ENCODE measurements at regions not wholly inside any gene's neighbourhood (a gene's known extent, or its start where the extent isn't known, plus 50 kb on each side); places are given as distances from the start of the nearest gene placed in this dataset.
A peak's percentile ranks its signal among the peaks of the same experiment; 100 is the strongest.

DNA sequence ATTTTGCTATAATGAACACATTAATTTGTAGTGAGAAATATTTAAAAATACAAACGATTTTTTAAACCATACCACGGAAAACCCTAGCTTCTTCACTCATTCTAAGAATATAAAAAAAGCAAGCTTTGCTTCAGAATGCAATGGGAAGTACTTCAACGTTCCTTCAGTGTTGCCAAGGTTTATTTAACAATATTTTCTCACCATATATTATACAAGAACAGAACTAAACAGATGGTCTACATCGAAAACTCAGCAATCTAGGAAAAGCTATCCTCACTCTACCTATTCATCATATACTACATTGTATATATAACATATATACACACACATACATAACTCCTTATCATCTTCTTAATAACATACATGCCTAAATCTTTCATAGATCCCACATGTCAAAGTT, 1047.4 kb downstream of the IGSF11 start:
- TF ChIP-seq, protein P1, sequence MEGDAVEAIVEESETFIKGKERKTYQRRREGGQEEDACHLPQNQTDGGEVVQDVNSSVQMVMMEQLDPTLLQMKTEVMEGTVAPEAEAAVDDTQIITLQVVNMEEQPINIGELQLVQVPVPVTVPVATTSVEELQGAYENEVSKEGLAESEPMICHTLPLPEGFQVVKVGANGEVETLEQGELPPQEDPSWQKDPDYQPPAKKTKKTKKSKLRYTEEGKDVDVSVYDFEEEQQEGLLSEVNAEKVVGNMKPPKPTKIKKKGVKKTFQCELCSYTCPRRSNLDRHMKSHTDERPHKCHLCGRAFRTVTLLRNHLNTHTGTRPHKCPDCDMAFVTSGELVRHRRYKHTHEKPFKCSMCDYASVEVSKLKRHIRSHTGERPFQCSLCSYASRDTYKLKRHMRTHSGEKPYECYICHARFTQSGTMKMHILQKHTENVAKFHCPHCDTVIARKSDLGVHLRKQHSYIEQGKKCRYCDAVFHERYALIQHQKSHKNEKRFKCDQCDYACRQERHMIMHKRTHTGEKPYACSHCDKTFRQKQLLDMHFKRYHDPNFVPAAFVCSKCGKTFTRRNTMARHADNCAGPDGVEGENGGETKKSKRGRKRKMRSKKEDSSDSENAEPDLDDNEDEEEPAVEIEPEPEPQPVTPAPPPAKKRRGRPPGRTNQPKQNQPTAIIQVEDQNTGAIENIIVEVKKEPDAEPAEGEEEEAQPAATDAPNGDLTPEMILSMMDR (IDR thresholded peaks at IDR 0.05), result no peak
- no peaks in the 10 kb centered on the region for H3K36me3 ChIP-seq
- intact Hi-C loops (cut with DNase I), result no loop called here
- H3K4me1 ChIP-seq, result no peaks in the 10 kb centered on the region
- H3K9me3 ChIP-seq, result no peaks in the 10 kb centered on the region
- DNase-seq (no peak), ATAC-seq (no peak)
- no peaks in the 10 kb centered on the region for H3K27me3 ChIP-seq (ENCODE audit: low read depth)
- no peak overlapping the region for H3K4me3 ChIP-seq
- no peak overlapping the region for H3K27ac ChIP-seq

GRCh38 chr3:117989982-117990381, 1044.7 kb downstream of the IGSF11 start:
- H3K27me3 ChIP-seq (ENCODE audit: low read depth), result no peaks in the 10 kb centered on the region
- H3K27ac ChIP-seq, result no peak overlapping the region
- DNase-seq (no peak), ATAC-seq (no peak)
- intact Hi-C loops (cut with DNase I), result no loop called here
- TF ChIP-seq, protein P1 (IDR thresholded peaks at IDR 0.05), result no peak
- H3K4me3 ChIP-seq, result no peak overlapping the region
- no peaks in the 10 kb centered on the region for H3K9me3 ChIP-seq
- H3K4me1 ChIP-seq, result no peaks in the 10 kb centered on the region
- H3K36me3 ChIP-seq, result no peaks in the 10 kb centered on the region

- ATAC-seq, result no peak
- no peaks in the 10 kb centered on the region for H3K36me3 ChIP-seq
- intact Hi-C loops (cut with DNase I), result no loop called here
Measured at GRCh38 chr3:117990627-117991026, 1044.0 kb downstream of the IGSF11 start.

DNA sequence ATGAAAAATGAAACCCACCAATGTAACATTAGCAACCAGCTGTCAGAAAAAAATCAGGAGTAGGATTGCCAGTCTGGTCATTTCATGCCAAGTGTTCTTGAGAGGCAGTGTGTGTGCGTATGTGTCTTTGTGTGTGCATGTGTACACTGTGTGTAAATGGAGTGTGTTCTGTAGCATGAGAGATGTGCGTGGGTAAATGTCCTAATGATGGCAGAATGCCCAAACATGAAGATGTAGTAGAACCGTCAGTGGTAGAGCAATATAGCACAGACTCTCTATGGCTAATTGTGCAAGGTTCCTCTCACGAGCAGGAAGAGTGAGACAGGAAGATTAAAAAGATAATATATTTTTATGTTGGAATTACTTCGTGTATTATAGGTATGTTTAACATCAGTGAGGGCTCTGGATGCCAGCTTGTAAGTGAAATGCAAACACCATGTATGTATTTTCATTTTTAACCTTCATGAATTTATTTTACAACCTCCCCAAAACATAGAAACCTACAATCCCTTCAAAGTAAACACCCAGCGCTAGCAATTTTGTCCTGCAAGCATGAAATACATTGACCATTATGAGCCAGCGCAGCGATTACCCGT, 1038.7 kb downstream of the IGSF11 start:
- Histone ChIP-seq H3K4me1 (no peaks in the 10 kb centered on the region), H3K9me3 (no peaks in the 10 kb centered on the region), H3K36me3 (no peaks in the 10 kb centered on the region), H3K27me3 (ENCODE audit: low read depth) (peaks cover 5% of the 10 kb centered on the region), H3K4me3 (peak overlapping the region; percentile 61), H3K27ac (no peak overlapping the region)
- ATAC-seq (no peak), DNase-seq (no peak)
- intact Hi-C loops (cut with DNase I), result no loop called here
- TF ChIP-seq, protein P1 (IDR thresholded peaks at IDR 0.05), result no peak

More at GRCh38 chr3:117990627-117991026, 1044.0 kb downstream of the IGSF11 start:
- TF ChIP-seq, protein P1 (IDR thresholded peaks at IDR 0.05), result no peak
- Histone ChIP-seq H3K4me3 (no peak overlapping the region), H3K27ac (no peak overlapping the region), H3K27me3 (ENCODE audit: low read depth) (no peaks in the 10 kb centered on the region), H3K9me3 (no peaks in the 10 kb centered on the region), H3K4me1 (no peaks in the 10 kb centered on the region)
- no peak for DNase-seq

GRCh38 chr3:117997201-117998049, 1037.2 kb downstream of the IGSF11 start:
- TF ChIP-seq, protein P1 (IDR thresholded peaks at IDR 0.05), result peak; percentile 81
- H3K4me3 ChIP-seq, result peak overlapping the region; percentile 61
- no peaks in the 10 kb centered on the region for H3K9me3 ChIP-seq
- ATAC-seq, result peak; percentile 94
- peak overlapping the region; percentile 60 for H3K27ac ChIP-seq
- H3K4me1 ChIP-seq, result no peaks in the 10 kb centered on the region
- DNase-seq, result peak; percentile 83
- H3K36me3 ChIP-seq, result no peaks in the 10 kb centered on the region
- intact Hi-C loops (cut with DNase I), result no loop called here
- peaks cover 5% of the 10 kb centered on the region for H3K27me3 ChIP-seq (ENCODE audit: low read depth)

All from lower lobe of right lung (tissue), 2 donors.